Fibroblast of lung (primary cell): ENCODE measurements at regions not wholly inside any gene's neighbourhood (a gene's known extent, or its start where the extent isn't known, plus 50 kb on each side); places are given as distances from the start of the nearest gene placed in this dataset.

Experiments used
- CTCF ChIP-seq, 2 donors: IDR thresholded peaks in 1 of 2; conservative IDR thresholded peaks in 1 of 2; 1 replicate in 1 of 2; 2 replicates in 1 of 2; pipeline ENCODE4 v1.5.1; 2011 to 2012; ENCODE audit warnings: low read length in 2 of 2, control low read depth in 1 of 2, inconsistent platforms in 1 of 2, low read depth in 1 of 2, mild to moderate bottlenecking in 1 of 2
- EZH2 ChIP-seq: IDR thresholded peaks from 2 replicates; pipeline ENCODE4 v1.5.1; 2012; ENCODE audit warnings: low read length, control low read depth, mild to moderate bottlenecking; ENCODE audit errors: missing control alignments

- no peak for TF ChIP-seq EZH2
- TF ChIP-seq CTCF (conservative IDR thresholded peaks at IDR 0.05 in 1 of 2, IDR thresholded peaks at IDR 0.05 in 1 of 2; ENCODE audit: low read depth in 1 of 2, low read length in 2 of 2): no peak
Measured at GRCh38 chr1:10943041-10943440, 69.4 kb upstream of the TARDBP start.
